Lower leg skin (tissue), 3 donors: ENCODE measurements at regions not wholly inside any gene's neighbourhood (a gene's known extent, or its start where the extent isn't known, plus 50 kb on each side); places are given as distances from the start of the nearest gene placed in this dataset.

Source experiments
- POLR2A ChIP-seq, 2 donors: fragments of 450-650 bp; IDR thresholded peaks; one replicate each; pipeline ENCODE4 v1.6.1; 2016 to 2017; ENCODE audit warnings: antibody characterized with exemption in 2 of 2, mild to moderate bottlenecking in 1 of 2, moderate library complexity in 1 of 2
- TF ChIP-seq, protein P1 (sequence below), 3 donors: fragments of 450-650 bp; IDR thresholded peaks; one replicate each; pipeline ENCODE4 v1.5.1; 2016; ENCODE audit warnings: antibody characterized with exemption in 3 of 3, mild to moderate bottlenecking in 3 of 3, moderate library complexity in 2 of 3

DNA sequence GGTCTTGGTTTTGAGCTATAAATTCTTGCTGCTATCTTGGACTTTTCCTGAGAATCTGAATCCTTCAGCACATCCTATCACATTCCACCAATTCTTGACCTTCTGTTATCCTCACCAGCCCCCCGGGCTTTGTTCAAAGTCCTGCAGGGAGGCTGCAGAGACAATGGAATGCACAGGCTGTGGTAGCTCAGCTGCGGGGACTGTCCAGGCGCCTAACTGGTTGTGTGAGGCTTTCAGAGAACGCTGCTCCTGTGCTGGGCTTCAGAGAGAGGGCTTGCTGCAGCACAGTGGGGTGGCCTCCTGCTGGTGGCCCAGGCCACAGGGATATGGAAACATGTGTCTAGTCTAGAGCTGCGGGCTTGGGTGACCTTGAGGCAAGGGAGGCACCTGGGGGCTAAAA, 196.3 kb upstream of the GATB start:
- TF ChIP-seq, protein P1, sequence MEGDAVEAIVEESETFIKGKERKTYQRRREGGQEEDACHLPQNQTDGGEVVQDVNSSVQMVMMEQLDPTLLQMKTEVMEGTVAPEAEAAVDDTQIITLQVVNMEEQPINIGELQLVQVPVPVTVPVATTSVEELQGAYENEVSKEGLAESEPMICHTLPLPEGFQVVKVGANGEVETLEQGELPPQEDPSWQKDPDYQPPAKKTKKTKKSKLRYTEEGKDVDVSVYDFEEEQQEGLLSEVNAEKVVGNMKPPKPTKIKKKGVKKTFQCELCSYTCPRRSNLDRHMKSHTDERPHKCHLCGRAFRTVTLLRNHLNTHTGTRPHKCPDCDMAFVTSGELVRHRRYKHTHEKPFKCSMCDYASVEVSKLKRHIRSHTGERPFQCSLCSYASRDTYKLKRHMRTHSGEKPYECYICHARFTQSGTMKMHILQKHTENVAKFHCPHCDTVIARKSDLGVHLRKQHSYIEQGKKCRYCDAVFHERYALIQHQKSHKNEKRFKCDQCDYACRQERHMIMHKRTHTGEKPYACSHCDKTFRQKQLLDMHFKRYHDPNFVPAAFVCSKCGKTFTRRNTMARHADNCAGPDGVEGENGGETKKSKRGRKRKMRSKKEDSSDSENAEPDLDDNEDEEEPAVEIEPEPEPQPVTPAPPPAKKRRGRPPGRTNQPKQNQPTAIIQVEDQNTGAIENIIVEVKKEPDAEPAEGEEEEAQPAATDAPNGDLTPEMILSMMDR (IDR thresholded peaks at IDR 0.05), result no peak
- TF ChIP-seq POLR2A (IDR thresholded peaks at IDR 0.05), result no peak
